ENCODE measurements at regions not wholly inside any gene's neighbourhood (a gene's known extent, or its start where the extent isn't known, plus 50 kb on each side); places are given as distances from the start of the nearest gene placed in this dataset.

DNA sequence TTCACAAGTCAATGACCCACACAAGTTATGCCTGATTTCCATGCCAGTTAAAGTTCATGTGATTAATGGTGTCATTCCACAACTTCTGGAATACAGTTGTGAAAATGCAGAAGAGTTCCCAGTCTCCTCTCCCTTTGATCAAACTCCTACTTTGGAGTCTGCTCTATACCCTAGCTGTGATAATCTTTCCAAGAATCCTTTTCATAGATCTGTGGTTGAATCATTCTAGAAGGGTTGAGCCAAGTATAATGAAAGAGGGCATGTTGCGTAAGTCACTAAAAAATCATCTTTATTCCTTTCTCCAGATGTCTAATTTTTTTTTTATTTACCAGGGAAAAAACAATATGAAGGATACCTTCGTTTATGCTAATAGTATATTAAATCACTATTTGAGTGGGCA is 89.7 kb upstream of the CARD18 start:
- no peak overlapping the region for H3K27ac Mint-ChIP-seq
- TF ChIP-seq CTCF (IDR thresholded peaks at IDR 0.05), result no peak
- H3K27me3 Mint-ChIP-seq (ENCODE audit: low read depth, poor library complexity), result no peaks in the 10 kb centered on the region
- no peaks in the 10 kb centered on the region for H3K36me3 Mint-ChIP-seq (ENCODE audit: low read depth)
- no peak for DNase-seq
- no peaks in the 10 kb centered on the region for H3K9me3 Mint-ChIP-seq
- no peak overlapping the region for H3K4me3 Mint-ChIP-seq
- no peaks in the 10 kb centered on the region for H3K4me1 Mint-ChIP-seq

DNA sequence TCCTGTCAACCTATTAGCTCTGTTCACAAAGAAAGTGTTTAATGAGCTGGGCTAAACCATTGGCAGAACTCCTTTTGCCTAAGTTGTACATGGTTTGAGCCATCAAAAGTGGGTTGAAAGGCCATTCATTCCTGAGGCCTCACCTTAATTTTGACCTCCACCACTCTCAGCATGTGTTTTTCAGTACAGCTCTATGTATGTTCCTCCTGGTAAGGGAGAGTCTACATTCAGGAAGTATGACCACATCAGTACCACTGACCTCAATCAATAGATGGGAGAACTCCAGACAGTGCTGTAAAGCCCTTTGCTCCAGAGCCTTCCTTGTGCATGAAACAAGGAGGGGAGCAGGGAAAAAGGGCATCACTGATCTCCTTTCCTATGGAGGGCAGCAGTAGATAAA is 87.8 kb upstream of the CARD18 start:
- no peak for TF ChIP-seq CTCF (IDR thresholded peaks at IDR 0.05)
- Mint-ChIP-seq H3K27ac (no peak overlapping the region), H3K4me3 (no peak overlapping the region), H3K9me3 (no peaks in the 10 kb centered on the region), H3K4me1 (no peaks in the 10 kb centered on the region), H3K27me3 (ENCODE audit: low read depth, poor library complexity) (no peaks in the 10 kb centered on the region), H3K36me3 (ENCODE audit: low read depth) (no peaks in the 10 kb centered on the region)
- no peak for DNase-seq

DNA sequence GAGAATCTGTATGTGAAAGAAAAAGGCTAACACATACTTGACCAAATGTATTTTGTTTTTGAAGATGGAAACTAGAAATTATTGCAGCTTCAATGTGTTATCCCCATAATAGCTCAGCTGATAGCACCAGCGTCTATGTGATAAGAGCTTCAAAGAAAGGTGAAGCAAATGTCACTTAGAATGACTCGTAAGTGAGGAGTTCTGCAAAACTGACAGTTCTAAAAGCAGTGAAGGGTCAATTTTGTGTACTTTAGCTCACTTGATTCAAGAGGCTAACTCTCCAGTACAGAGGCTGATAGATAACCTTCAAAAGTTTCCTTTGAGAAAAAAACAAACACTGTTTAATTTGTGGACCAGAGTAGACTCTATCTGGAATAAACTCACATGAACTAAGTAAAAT is 87.2 kb upstream of the CARD18 start:
- H3K27me3 Mint-ChIP-seq (ENCODE audit: low read depth, poor library complexity), result no peaks in the 10 kb centered on the region
- H3K4me1 Mint-ChIP-seq, result no peaks in the 10 kb centered on the region
- no peaks in the 10 kb centered on the region for H3K9me3 Mint-ChIP-seq
- no peaks in the 10 kb centered on the region for H3K36me3 Mint-ChIP-seq (ENCODE audit: low read depth)
- H3K27ac Mint-ChIP-seq, result no peak overlapping the region
- no peak for TF ChIP-seq CTCF (IDR thresholded peaks at IDR 0.05)
- DNase-seq, result no peak
- no peak overlapping the region for H3K4me3 Mint-ChIP-seq

GRCh38 chr11:105226091-105226490 is 86.5 kb upstream of the CARD18 start:
- Mint-ChIP-seq H3K9me3 (no peaks in the 10 kb centered on the region), H3K4me3 (no peak overlapping the region), H3K27ac (no peak overlapping the region), H3K36me3 (ENCODE audit: low read depth) (no peaks in the 10 kb centered on the region), H3K27me3 (ENCODE audit: low read depth, poor library complexity) (no peaks in the 10 kb centered on the region), H3K4me1 (no peaks in the 10 kb centered on the region)
- DNase-seq, result no peak
- TF ChIP-seq CTCF (IDR thresholded peaks at IDR 0.05), result no peak

GRCh38 chr11:105224482-105225253 is 85.1 kb upstream of the CARD18 start:
- Mint-ChIP-seq H3K9me3 (no peaks in the 10 kb centered on the region), H3K36me3 (ENCODE audit: low read depth) (no peaks in the 10 kb centered on the region), H3K27me3 (ENCODE audit: low read depth, poor library complexity) (no peaks in the 10 kb centered on the region), H3K27ac (no peak overlapping the region), H3K4me3 (no peak overlapping the region), H3K4me1 (no peaks in the 10 kb centered on the region)
- no peak for DNase-seq
- no peak for TF ChIP-seq CTCF (IDR thresholded peaks at IDR 0.05)

DNA sequence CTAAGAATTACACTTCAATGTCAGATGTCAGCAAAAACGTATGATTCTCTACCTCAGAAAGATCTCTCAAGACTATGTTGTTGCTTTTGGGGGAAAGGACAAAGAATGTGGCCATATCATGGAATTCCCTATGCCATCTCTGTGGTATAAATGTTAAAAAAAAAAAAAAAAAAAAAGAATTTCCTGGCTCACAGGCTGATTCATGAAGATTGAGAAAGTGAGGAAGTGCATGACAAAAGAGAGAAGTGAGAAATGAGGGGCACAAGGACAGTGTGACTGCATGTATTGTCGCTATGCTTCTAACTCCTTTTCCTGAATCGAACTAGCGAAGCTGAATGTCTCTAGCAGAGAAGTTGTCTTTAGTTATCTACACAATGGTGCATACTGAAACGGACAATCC is 80.6 kb upstream of the CARD18 start:
- H3K27me3 Mint-ChIP-seq (ENCODE audit: low read depth, poor library complexity), result peaks cover 3% of the 10 kb centered on the region
- H3K36me3 Mint-ChIP-seq (ENCODE audit: low read depth), result no peaks in the 10 kb centered on the region
- H3K4me3 Mint-ChIP-seq, result no peak overlapping the region
- no peak for TF ChIP-seq CTCF (IDR thresholded peaks at IDR 0.05)
- DNase-seq, result no peak
- H3K27ac Mint-ChIP-seq, result no peak overlapping the region
- no peaks in the 10 kb centered on the region for H3K4me1 Mint-ChIP-seq
- no peaks in the 10 kb centered on the region for H3K9me3 Mint-ChIP-seq
